ENCODE measurements at regions not wholly inside any gene's neighbourhood (a gene's known extent, or its start where the extent isn't known, plus 50 kb on each side); places are given as distances from the start of the nearest gene placed in this dataset.

DNA sequence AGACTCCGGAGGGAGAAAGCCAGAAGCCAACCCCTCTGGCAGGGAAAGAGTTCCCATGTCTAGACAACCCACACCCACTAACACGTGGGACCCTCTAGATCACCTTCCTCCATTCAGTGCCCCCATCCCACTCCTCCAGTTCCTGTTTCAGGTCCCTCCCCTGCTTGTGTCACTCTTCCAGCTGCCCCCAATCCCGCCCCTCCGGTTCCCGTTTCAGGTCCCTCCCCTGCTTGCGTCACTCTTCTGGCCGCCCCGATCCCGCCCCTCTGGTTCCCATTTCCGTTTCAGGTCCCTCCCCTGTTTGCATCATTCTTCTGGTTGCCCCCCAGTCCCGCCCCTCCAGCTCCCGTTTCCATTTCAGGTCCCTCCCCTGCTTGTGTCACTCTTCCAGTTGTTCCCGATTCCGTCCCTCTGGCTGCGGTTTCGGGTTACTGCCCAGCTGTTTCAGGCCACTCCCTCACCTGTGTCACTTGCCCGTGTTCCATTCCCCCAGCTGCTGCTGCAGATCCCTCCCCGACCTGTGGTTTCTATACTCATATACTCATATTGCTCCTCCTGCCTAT lies 64.8 kb upstream of the RANBP6 start:
- peak overlapping the region in 1 of 2 donors; percentile 46 for H3K9ac ChIP-seq (ENCODE audit: insufficient read depth in 1 of 2, low read length in 2 of 2)
- ATAC-seq (ENCODE audit: insufficient read depth, low FRiP score) (peak; percentile 95), DNase-seq (peak; percentile 93 to 96 (median 94))
- no peaks in the 10 kb centered on the region for H3K27me3 ChIP-seq (ENCODE audit: control insufficient read depth in 3 of 3, insufficient read depth in 3 of 3, low read length in 2 of 3)
- peak overlapping the region; percentile 72 to 78 for H3K27ac ChIP-seq (ENCODE audit: low read depth in 1 of 2, low read length in 1 of 2)
- TF ChIP-seq, protein P1, sequence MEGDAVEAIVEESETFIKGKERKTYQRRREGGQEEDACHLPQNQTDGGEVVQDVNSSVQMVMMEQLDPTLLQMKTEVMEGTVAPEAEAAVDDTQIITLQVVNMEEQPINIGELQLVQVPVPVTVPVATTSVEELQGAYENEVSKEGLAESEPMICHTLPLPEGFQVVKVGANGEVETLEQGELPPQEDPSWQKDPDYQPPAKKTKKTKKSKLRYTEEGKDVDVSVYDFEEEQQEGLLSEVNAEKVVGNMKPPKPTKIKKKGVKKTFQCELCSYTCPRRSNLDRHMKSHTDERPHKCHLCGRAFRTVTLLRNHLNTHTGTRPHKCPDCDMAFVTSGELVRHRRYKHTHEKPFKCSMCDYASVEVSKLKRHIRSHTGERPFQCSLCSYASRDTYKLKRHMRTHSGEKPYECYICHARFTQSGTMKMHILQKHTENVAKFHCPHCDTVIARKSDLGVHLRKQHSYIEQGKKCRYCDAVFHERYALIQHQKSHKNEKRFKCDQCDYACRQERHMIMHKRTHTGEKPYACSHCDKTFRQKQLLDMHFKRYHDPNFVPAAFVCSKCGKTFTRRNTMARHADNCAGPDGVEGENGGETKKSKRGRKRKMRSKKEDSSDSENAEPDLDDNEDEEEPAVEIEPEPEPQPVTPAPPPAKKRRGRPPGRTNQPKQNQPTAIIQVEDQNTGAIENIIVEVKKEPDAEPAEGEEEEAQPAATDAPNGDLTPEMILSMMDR (IDR thresholded peaks at IDR 0.05; ENCODE audit: control extremely low read depth, extremely low read depth), result no peak
- H3K4me1 ChIP-seq (ENCODE audit: control insufficient read depth in 5 of 5, insufficient read depth in 5 of 5, low read length in 5 of 5), result peaks cover 0 to 5% (median 0%) of the 10 kb centered on the region in 5 donors
- no peak overlapping the region for H3K4me3 ChIP-seq
- H3K9me3 ChIP-seq (ENCODE audit: control insufficient read depth in 4 of 4, insufficient read depth in 3 of 4, low read length in 3 of 4), result no peaks in the 10 kb centered on the region
- WGBS, 2 donors, result 22 to 26% methylated on average over 18 of the region's 18 CpGs
- H3K36me3 ChIP-seq (ENCODE audit: control insufficient read depth in 4 of 4, insufficient read depth in 4 of 4, low read length in 4 of 4), result no peaks in the 10 kb centered on the region

DNA sequence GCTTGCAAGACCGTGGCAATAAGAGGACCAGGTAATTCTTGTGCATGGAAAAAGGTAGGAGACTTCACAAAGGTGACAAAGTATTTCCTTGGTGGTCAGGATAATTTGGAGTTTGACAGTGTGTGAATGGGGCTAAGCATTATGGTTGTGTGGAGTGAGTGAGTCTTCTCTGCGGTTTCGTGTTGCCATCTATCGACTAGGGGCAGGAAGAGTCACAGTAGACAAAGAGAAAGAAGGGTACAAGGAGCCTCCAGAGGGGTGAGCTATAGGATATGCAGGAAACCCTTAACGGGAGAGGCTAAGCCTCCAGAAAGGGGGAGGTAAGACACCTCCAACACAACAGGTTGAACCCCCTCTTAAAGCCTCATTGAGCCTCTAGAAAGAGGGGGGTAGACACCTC lies 64.0 kb upstream of the RANBP6 start:
- Histone ChIP-seq H3K4me1 (ENCODE audit: control insufficient read depth in 5 of 5, insufficient read depth in 5 of 5, low read length in 5 of 5) (peaks cover 0 to 5% (median 0%) of the 10 kb centered on the region in 5 donors), H3K4me3 (no peak overlapping the region), H3K9ac (ENCODE audit: insufficient read depth in 1 of 2, low read length in 2 of 2) (no peak overlapping the region), H3K27ac (ENCODE audit: low read depth in 1 of 2, low read length in 1 of 2) (no peak overlapping the region), H3K9me3 (ENCODE audit: control insufficient read depth in 4 of 4, insufficient read depth in 3 of 4, low read length in 3 of 4) (no peaks in the 10 kb centered on the region), H3K27me3 (ENCODE audit: control insufficient read depth in 3 of 3, insufficient read depth in 3 of 3, low read length in 2 of 3) (no peaks in the 10 kb centered on the region), H3K36me3 (ENCODE audit: control insufficient read depth in 4 of 4, insufficient read depth in 4 of 4, low read length in 4 of 4) (no peaks in the 10 kb centered on the region)
- ATAC-seq (ENCODE audit: insufficient read depth, low FRiP score) (no peak), DNase-seq (no peak)
- TF ChIP-seq, protein P1 (IDR thresholded peaks at IDR 0.05; ENCODE audit: control extremely low read depth, extremely low read depth), result no peak
- WGBS, 2 donors, result 91 to 96% methylated on average over 5 of the region's 5 CpGs

DNA sequence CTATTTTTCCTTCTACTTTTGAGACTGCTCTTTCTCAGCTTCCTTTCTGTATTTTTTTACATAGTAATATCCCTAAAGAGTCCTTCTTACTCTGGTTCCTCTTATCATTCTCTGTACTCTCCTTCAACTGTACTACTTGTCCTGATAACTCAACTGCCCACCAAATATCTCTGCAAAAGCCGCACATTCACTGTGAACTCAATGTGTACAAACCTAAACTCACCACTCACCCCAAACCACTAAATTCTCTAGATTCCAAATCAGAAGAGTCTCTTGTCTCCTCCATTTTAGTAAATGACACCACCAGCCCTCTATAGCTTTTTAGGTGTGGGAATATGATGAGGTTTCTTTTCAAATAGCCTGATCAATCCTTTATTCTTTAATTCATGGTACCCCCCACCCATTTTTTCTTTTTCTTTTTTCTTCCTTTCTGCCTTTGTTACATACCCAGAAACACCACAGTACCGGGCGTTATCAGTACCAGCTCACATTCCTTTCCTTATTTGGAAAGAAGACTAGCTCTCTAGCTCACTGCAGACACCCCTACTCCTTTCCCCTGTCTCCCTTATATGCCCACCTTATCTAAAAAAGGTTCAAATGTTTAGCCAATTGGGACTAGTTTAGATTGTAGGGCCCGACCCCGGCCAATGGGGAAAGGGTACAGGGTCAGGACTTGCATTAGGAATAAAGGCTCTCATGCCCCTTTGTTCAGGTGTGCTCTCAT lies 63.1 kb upstream of the RANBP6 start:
- Histone ChIP-seq H3K4me1 (ENCODE audit: control insufficient read depth in 5 of 5, insufficient read depth in 5 of 5, low read length in 5 of 5) (peaks cover 0 to 5% (median 0%) of the 10 kb centered on the region in 5 donors), H3K27ac (ENCODE audit: low read depth in 1 of 2, low read length in 1 of 2) (no peak overlapping the region), H3K9ac (ENCODE audit: insufficient read depth in 1 of 2, low read length in 2 of 2) (no peak overlapping the region), H3K36me3 (ENCODE audit: control insufficient read depth in 4 of 4, insufficient read depth in 4 of 4, low read length in 4 of 4) (no peaks in the 10 kb centered on the region), H3K27me3 (ENCODE audit: control insufficient read depth in 3 of 3, insufficient read depth in 3 of 3, low read length in 2 of 3) (no peaks in the 10 kb centered on the region), H3K9me3 (ENCODE audit: control insufficient read depth in 4 of 4, insufficient read depth in 3 of 4, low read length in 3 of 4) (no peaks in the 10 kb centered on the region), H3K4me3 (no peak overlapping the region)
- ATAC-seq (ENCODE audit: insufficient read depth, low FRiP score) (no peak), DNase-seq (no peak)
- TF ChIP-seq, protein P1 (IDR thresholded peaks at IDR 0.05; ENCODE audit: control extremely low read depth, extremely low read depth), result no peak
- WGBS, 2 donors, result 73 to 82% methylated on average over 5 of the region's 5 CpGs

Data from lung (tissue), 11 donors.